ENCODE measurements at regions not wholly inside any gene's neighbourhood (a gene's known extent, or its start where the extent isn't known, plus 50 kb on each side); places are given as distances from the start of the nearest gene placed in this dataset.
"Not testable (repeated sequence)": the region's sequence is repeated elsewhere in the genome, so short reads cannot be mapped to it uniquely, and the experiment has no call there.

- intact Hi-C loops (cut with DNase I): no loop called here
- no peak overlapping the region for H3K4me3 ChIP-seq
- no peaks in the 10 kb centered on the region for H3K9me3 ChIP-seq
- no peaks in the 10 kb centered on the region for H3K36me3 ChIP-seq
- no peak overlapping the region for H3K9ac ChIP-seq (ENCODE audit: low read depth in 2 of 2, low read length in 2 of 2)
- no peak for TF ChIP-seq CTCF (IDR thresholded peaks at IDR 0.05)
- DNase-seq: no peak
- no peak overlapping the region for H3K27ac ChIP-seq
- no peaks in the 10 kb centered on the region for H3K4me1 ChIP-seq
- H3K27me3 ChIP-seq: no peaks in the 10 kb centered on the region
These were observed 124.1 kb upstream of the RBM19 start for GRCh38 chr12:114090211-114090610.

DNA sequence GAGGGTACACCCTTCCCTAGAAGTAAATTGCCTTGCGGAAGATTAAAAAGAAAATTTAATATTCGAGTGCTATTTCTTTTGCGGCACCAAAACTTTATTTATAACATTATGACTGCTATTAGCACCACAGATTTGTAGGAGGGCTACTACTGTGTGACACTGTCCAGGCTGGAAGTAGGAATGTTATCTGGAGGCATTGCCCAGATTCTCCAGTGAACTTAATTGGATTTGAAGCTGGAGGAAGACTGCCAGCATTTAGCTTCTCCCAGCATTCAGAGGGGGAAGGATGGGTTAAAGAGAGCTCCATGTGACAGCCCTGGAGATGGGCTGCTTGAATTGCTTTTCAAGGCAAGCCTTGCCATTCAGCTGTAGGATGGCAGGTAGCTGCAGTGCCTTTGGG, 107.0 kb upstream of the RBM19 start:
- H3K9me3 ChIP-seq: no peaks in the 10 kb centered on the region
- H3K4me1 ChIP-seq: no peaks in the 10 kb centered on the region
- no peak for TF ChIP-seq CTCF (IDR thresholded peaks at IDR 0.05)
- no peak overlapping the region for H3K9ac ChIP-seq (ENCODE audit: low read depth in 2 of 2, low read length in 2 of 2)
- no peak overlapping the region for H3K4me3 ChIP-seq
- no peak overlapping the region for H3K27ac ChIP-seq
- no peak for DNase-seq
- no peaks in the 10 kb centered on the region for H3K36me3 ChIP-seq
- H3K27me3 ChIP-seq: no peaks in the 10 kb centered on the region
- intact Hi-C loops (cut with DNase I): no loop called here

- intact Hi-C loops (cut with DNase I): no loop called here
These were observed 103.4 kb upstream of the RBM19 start for GRCh38 chr12:114069507-114069906.

GRCh38 chr12:114064497-114064896, 98.4 kb upstream of the RBM19 start:
- Histone ChIP-seq H3K27me3 (no peaks in the 10 kb centered on the region), H3K9ac (ENCODE audit: low read depth in 2 of 2, low read length in 2 of 2) (no peak overlapping the region), H3K4me1 (no peaks in the 10 kb centered on the region), H3K4me3 (no peak overlapping the region), H3K9me3 (no peaks in the 10 kb centered on the region), H3K36me3 (no peaks in the 10 kb centered on the region), H3K27ac (no peak overlapping the region)
- no peak for DNase-seq
- intact Hi-C loops (cut with DNase I): no loop called here
- no peak for TF ChIP-seq CTCF (IDR thresholded peaks at IDR 0.05)

More at GRCh38 chr12:114069507-114069906, 103.4 kb upstream of the RBM19 start:
- no peaks in the 10 kb centered on the region for H3K4me1 ChIP-seq
- H3K4me3 ChIP-seq: no peak overlapping the region
- H3K9ac ChIP-seq (ENCODE audit: low read depth in 2 of 2, low read length in 2 of 2): no peak overlapping the region
- no peaks in the 10 kb centered on the region for H3K27me3 ChIP-seq
- no peaks in the 10 kb centered on the region for H3K36me3 ChIP-seq
- no peak overlapping the region for H3K27ac ChIP-seq
- no peak for TF ChIP-seq CTCF (IDR thresholded peaks at IDR 0.05)
- DNase-seq: no peak
- H3K9me3 ChIP-seq: no peaks in the 10 kb centered on the region

GRCh38 chr12:114064034-114064433, 97.9 kb upstream of the RBM19 start:
- intact Hi-C loops (cut with DNase I); H3K4me3 ChIP-seq; H3K9ac ChIP-seq (ENCODE audit: low read depth in 2 of 2, low read length in 2 of 2); H3K9me3 ChIP-seq; H3K4me1 ChIP-seq; H3K27me3 ChIP-seq; H3K36me3 ChIP-seq; DNase-seq; H3K27ac ChIP-seq: not testable (repeated sequence)

GRCh38 chr12:114063435-114063834, 97.3 kb upstream of the RBM19 start:
- no peaks in the 10 kb centered on the region for H3K4me1 ChIP-seq
- H3K4me3 ChIP-seq: no peak overlapping the region
- no peak overlapping the region for H3K9ac ChIP-seq (ENCODE audit: low read depth in 2 of 2, low read length in 2 of 2)
- TF ChIP-seq CTCF (IDR thresholded peaks at IDR 0.05): no peak
- H3K27me3 ChIP-seq: no peaks in the 10 kb centered on the region
- H3K9me3 ChIP-seq: no peaks in the 10 kb centered on the region
- no peaks in the 10 kb centered on the region for H3K36me3 ChIP-seq
- H3K27ac ChIP-seq: no peak overlapping the region
- no peak for DNase-seq
- intact Hi-C loops (cut with DNase I): no loop called here

DNA sequence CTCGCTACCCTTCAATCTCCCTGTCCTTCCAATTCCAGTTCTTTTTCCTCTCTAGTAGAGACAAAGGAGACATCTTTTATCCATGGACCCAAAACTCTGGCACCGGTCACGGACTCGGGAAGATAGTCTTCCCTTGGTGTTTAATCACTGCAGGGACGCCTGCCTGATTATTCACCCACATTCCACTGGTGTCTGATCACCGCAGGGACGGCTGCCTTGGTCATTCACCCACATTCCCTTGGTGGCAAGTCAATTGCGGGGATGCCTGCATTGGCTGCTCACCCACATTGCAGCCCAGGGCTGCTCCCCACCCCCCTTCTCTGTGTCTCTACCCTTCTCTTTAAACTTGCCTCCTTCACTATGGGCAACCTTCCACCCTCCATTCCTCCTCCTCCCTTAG, 90.2 kb upstream of the RBM19 start:
- H3K9ac ChIP-seq (ENCODE audit: low read depth in 2 of 2, low read length in 2 of 2); H3K36me3 ChIP-seq; H3K4me3 ChIP-seq; H3K9me3 ChIP-seq; H3K27me3 ChIP-seq; H3K4me1 ChIP-seq; intact Hi-C loops (cut with DNase I); H3K27ac ChIP-seq; DNase-seq: not testable (repeated sequence)

All from colonic mucosa (tissue), 4 donors.